HepG2 (cell line): ENCODE measurements at regions not wholly inside any gene's neighbourhood (a gene's known extent, or its start where the extent isn't known, plus 50 kb on each side); places are given as distances from the start of the nearest gene placed in this dataset.

Experiments
- ATAC-seq: fragments of 200-7000 bp; cut with Tn5 transposase; 3 replicates; pipeline ENCODE4 v1.9.1; 2020; ENCODE audit warnings: mild to moderate bottlenecking, moderate library complexity
- BruUV-seq: library from RNA; stranded (reverse); fragments of 400-500 nt; replicated peaks from 2 replicates; lab custom pipeline; 2021; lab: Mats Ljungman, UMichigan
- CTCF ChIA-PET: fragments of 300-600 bp; formaldehyde crosslinking; extraction: SDS; loops from one replicate; lab custom pipeline; 2021; ENCODE audit warnings: low total read pairs, inconsistent platforms, low intra/inter-chr PET ratio; lab: Yijun Ruan, JAX
- POLR2A ChIA-PET: fragments of 350-600 bp; sonication (Branson Sonifier 250); formaldehyde crosslinking; loops from one replicate; lab custom pipeline; 2020; ENCODE audit warnings: antibody characterized with exemption, inconsistent platforms; lab: Yijun Ruan, JAX
- DNase-seq: peaks from one replicate; pipeline ENCODE4 v3.0.0-alpha.2; 2015; ENCODE audit warnings: low spot score
- FAIRE-seq: peaks from 3 replicates; lab custom pipeline; 2011; peaks lifted over from hg19 to GRCh38; lab: Jason Lieb, UNC
- H2AFZ ChIP-seq: one replicate; pipeline ENCODE4 v1.6.1; 2011; ENCODE audit warnings: low read length, inconsistent platforms
- H3K27ac ChIP-seq: fragments of 300-600 bp; 3 replicates; pipeline ENCODE4 v1.8.0; 2011; ENCODE audit warnings: mixed run types, mild to moderate bottlenecking, mixed read lengths, low read length, inconsistent platforms; ENCODE audit not compliant: insufficient read depth; ENCODE audit errors: extremely low read length
- H3K27me3 ChIP-seq, 2 experiments: fragments of 200-600 bp in 1 of 2; 2 replicates in 1 of 2; 3 replicates in 1 of 2; pipeline versions ENCODE4 v1.6.0 to v1.8.0; 2011; ENCODE audit warnings: low read length in 2 of 2, mild to moderate bottlenecking in 2 of 2, moderate library complexity in 2 of 2, inconsistent platforms in 1 of 2; ENCODE audit not compliant: insufficient read depth in 2 of 2, control insufficient read depth in 1 of 2
- H3K36me3 ChIP-seq, 2 experiments: fragments of 200-600 bp in 1 of 2; replicated peaks in 1 of 2; 2 replicates in 1 of 2; 3 replicates in 1 of 2; pipeline versions ENCODE4 v1.5.1 to v1.8.0; 2011; ENCODE audit warnings: low read length in 2 of 2, inconsistent platforms in 1 of 2; ENCODE audit not compliant: insufficient read depth in 2 of 2, control insufficient read depth in 1 of 2
- H3K4me1 ChIP-seq: 2 replicates; pipeline ENCODE4 v1.5.1; 2012; ENCODE audit warnings: low read length, inconsistent platforms; ENCODE audit not compliant: insufficient read depth
- H3K4me2 ChIP-seq: 2 replicates; pipeline ENCODE4 v1.6.0; 2011; ENCODE audit warnings: low read depth, low read length, inconsistent platforms
- H3K4me3 ChIP-seq, 3 experiments: fragments of 200-600 bp in 1 of 3; sonication (generic), shearing (Covaris generic) in 1 of 3; replicated peaks in 1 of 3; 2 replicates each; pipeline ENCODE4 v1.5.1; 2011 to 2016; ENCODE audit warnings: low read length in 3 of 3, inconsistent platforms in 2 of 3, low read depth in 2 of 3, mild to moderate bottlenecking in 2 of 3, control low read depth in 1 of 3, mixed read lengths in 1 of 3; ENCODE audit not compliant: insufficient read depth in 1 of 3
- H3K79me2 ChIP-seq: one replicate; pipeline ENCODE4 v1.6.1; 2011; ENCODE audit warnings: low read length, inconsistent platforms; ENCODE audit not compliant: insufficient read depth
- H3K9ac ChIP-seq: 2 replicates; pipeline ENCODE4 v1.6.0; 2011; ENCODE audit warnings: mild to moderate bottlenecking, low read depth, low read length, inconsistent platforms; ENCODE audit not compliant: insufficient read depth
- H3K9me3 ChIP-seq: 2 replicates; pipeline ENCODE4 v1.5.1; 2012; ENCODE audit warnings: mild to moderate bottlenecking, low read length
- H4K20me1 ChIP-seq: 2 replicates; pipeline ENCODE4 v1.6.0; 2011; ENCODE audit warnings: inconsistent platforms, mild to moderate bottlenecking, low read length, moderate library complexity; ENCODE audit not compliant: insufficient read depth
- ATF7 ChIP-seq, 2 experiments: fragments of 450-650 bp in 1 of 2; sonication (generic) in 1 of 2; formaldehyde crosslinking in 1 of 2; IDR thresholded peaks; 2 replicates each; pipeline versions ENCODE4 v1.4.0 to v1.6.1; 2016 to 2020; ENCODE audit warnings: antibody characterized with exemption in 1 of 2, mild to moderate bottlenecking in 1 of 2, missing genetic modification reagents in 1 of 2
- FOXC1 ChIP-seq: sonication (generic); formaldehyde crosslinking; IDR thresholded peaks from 2 replicates; pipeline ENCODE4 v1.8.0; 2022; ENCODE audit warnings: mild to moderate bottlenecking, missing genetic modification reagents, borderline replicate concordance
- HDAC6 ChIP-seq: fragments of 200-600 bp; sonication (generic); IDR thresholded peaks from 2 replicates; pipeline ENCODE4 v1.7.0; 2017; ENCODE audit warnings: mild to moderate bottlenecking, antibody characterized with exemption, low read length, low read depth
- MXD1 ChIP-seq: sonication (generic); formaldehyde crosslinking; IDR thresholded peaks from 2 replicates; pipeline ENCODE4 v1.4.0; 2020; ENCODE audit warnings: mild to moderate bottlenecking, missing genetic modification reagents
- RNF219 ChIP-seq: sonication (generic); formaldehyde crosslinking; IDR thresholded peaks from 2 replicates; pipeline ENCODE4 v1.5.0; 2020; ENCODE audit warnings: mild to moderate bottlenecking, missing genetic modification reagents
- SMC3 ChIP-seq: IDR thresholded peaks from 2 replicates; pipeline ENCODE4 v1.6.1; 2011; ENCODE audit warnings: low read length, improper control_type of control experiment
- ZBTB42 ChIP-seq: sonication (generic); formaldehyde crosslinking; IDR thresholded peaks from 2 replicates; pipeline ENCODE4 v1.5.0; 2020; ENCODE audit warnings: mild to moderate bottlenecking, missing genetic modification reagents
- ZNF274 ChIP-seq: sonication (generic); formaldehyde crosslinking; IDR thresholded peaks from 2 replicates; pipeline ENCODE4 v1.5.1; 2020; ENCODE audit warnings: mild to moderate bottlenecking, missing genetic modification reagents
- ZNF788 ChIP-seq: sonication (generic); formaldehyde crosslinking; IDR thresholded peaks from 2 replicates; pipeline ENCODE4 v1.5.0; 2020; ENCODE audit warnings: mild to moderate bottlenecking, missing genetic modification reagents, borderline replicate concordance
- ZNF790 ChIP-seq: sonication (generic); formaldehyde crosslinking; IDR thresholded peaks from 2 replicates; pipeline ENCODE4 v1.8.0; 2022; ENCODE audit warnings: missing genetic modification reagents, mild to moderate bottlenecking, borderline replicate concordance
- WGBS: methylation state at CpG from one replicate; pipeline ENCODE4 v1.1.6; 2017; ENCODE audit warnings: low lambda C conversion rate; 5-methylcytosine and 5-hydroxymethylcytosine counted together
- in situ Hi-C: cut with HindIII; loops from 2 replicates; pipeline ENCODE4 v1.10.0; 2017; ENCODE audit warnings: low pct_unique_long_range_greater_than_20kb; ENCODE audit not compliant: extremely low pct_ligation_motif_present
- intact Hi-C: fragments of 100-400 bp; cut with micrococcal nuclease; formaldehyde crosslinking; loops from one replicate; pipeline ENCODE4 v1.10.0; 2022; ENCODE audit not compliant: unreplicated experiment
- TF ChIP-seq, protein P1 (sequence below): sonication (generic); formaldehyde crosslinking; IDR thresholded peaks from 2 replicates; pipeline ENCODE4 v1.9.0; 2021; ENCODE audit warnings: missing genetic modification reagents, borderline replicate concordance

- no TSS peak for BruUV-seq
- no peak for ATAC-seq
- intact Hi-C loops = no loop called here
Observed at GRCh38 chr9:135010921-135011320, 76.5 kb upstream of the OLFM1 start.

More at GRCh38 chr9:135010921-135011320, 76.5 kb upstream of the OLFM1 start:
- in situ Hi-C loops = no loop called here
- POLR2A ChIA-PET = no interaction called here
- WGBS = 0% methylated on average over 3 of the region's 8 CpGs
- FAIRE-seq (no peak), DNase-seq (no peak)
- no peak overlapping the region for H3K27ac ChIP-seq
- no peaks in the 10 kb centered on the region for H3K36me3 ChIP-seq
- H2AFZ ChIP-seq = no peak overlapping the region
- no peak overlapping the region for H3K9ac ChIP-seq
- no peaks in the 10 kb centered on the region for H4K20me1 ChIP-seq
- H3K4me1 ChIP-seq = no peaks in the 10 kb centered on the region
- H3K4me2 ChIP-seq = no peak overlapping the region
- H3K79me2 ChIP-seq = no peaks in the 10 kb centered on the region
- no peak overlapping the region for H3K4me3 ChIP-seq
- H3K27me3 ChIP-seq = peaks cover 7 to 61% of the 10 kb centered on the region in 2 experiments; a peak in 3 of 5 replicates
- no peak for TF ChIP-seq SMC3
- no peak for TF ChIP-seq RNF219 (CRISPR knock-in tag)
- TF ChIP-seq ZNF790 (CRISPR knock-in tag) = no peak
- no peak for TF ChIP-seq FOXC1 (CRISPR knock-in tag)
- TF ChIP-seq ZNF788 (CRISPR knock-in tag) = no peak
- TF ChIP-seq ZNF274 (CRISPR knock-in tag) = no peak
- TF ChIP-seq MXD1 (CRISPR knock-in tag) = no peak
- TF ChIP-seq ZBTB42 (CRISPR knock-in tag) = no peak
- TF ChIP-seq HDAC6 = no peak
- TF ChIP-seq ATF7 (IDR thresholded peaks at IDR 0.05) = no peak
- TF ChIP-seq ATF7 (CRISPR knock-in tag; IDR thresholded peaks at IDR 0.05) = no peak
- TF ChIP-seq, protein P1, sequence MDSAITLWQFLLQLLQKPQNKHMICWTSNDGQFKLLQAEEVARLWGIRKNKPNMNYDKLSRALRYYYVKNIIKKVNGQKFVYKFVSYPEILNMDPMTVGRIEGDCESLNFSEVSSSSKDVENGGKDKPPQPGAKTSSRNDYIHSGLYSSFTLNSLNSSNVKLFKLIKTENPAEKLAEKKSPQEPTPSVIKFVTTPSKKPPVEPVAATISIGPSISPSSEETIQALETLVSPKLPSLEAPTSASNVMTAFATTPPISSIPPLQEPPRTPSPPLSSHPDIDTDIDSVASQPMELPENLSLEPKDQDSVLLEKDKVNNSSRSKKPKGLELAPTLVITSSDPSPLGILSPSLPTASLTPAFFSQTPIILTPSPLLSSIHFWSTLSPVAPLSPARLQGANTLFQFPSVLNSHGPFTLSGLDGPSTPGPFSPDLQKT (CRISPR knock-in tag) = no peak
- TF ChIP-seq, all 625 proteins: peak for 0
- H3K9me3 ChIP-seq = no peaks in the 10 kb centered on the region
- CTCF ChIA-PET = no interaction called here
